ENCODE measurements at regions not wholly inside any gene's neighbourhood (a gene's known extent, or its start where the extent isn't known, plus 50 kb on each side); places are given as distances from the start of the nearest gene placed in this dataset.

DNA sequence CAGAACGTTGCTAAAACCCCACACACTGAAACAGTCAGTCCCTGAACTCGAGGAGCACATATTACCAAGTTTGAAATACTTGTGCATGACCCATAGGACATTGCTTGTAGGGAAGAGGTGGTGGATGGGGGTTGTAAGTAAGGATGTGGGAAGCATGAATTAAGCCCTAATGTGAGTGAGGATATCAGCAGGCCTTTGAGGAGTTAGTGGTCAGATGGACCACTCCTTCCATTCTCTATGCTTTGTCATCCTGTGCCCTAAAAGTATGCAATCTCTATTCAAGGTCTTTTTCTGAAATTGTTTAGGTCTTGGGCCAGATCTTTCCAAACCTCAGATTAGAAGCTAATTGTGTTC is 70.9 kb upstream of the SAMSN1 start:
- Histone ChIP-seq H3K9me3 (ENCODE audit: control insufficient read depth, low read depth, low read length) (no peaks in the 10 kb centered on the region), H4K20me1 (ENCODE audit: control insufficient read depth, extremely low read depth, insufficient read depth, low read length) (no peaks in the 10 kb centered on the region), H3K4me3 (ENCODE audit: control insufficient read depth in 2 of 3, extremely low read depth in 1 of 3, insufficient read depth in 2 of 3, low read depth in 1 of 3, low read length in 3 of 3) (no peak overlapping the region), H3K36me3 (ENCODE audit: control insufficient read depth in 2 of 2, extremely low read depth in 1 of 2, insufficient read depth in 2 of 2, low read length in 2 of 2) (no peaks in the 10 kb centered on the region), H3K9me1 (ENCODE audit: control insufficient read depth, extremely low read depth, insufficient read depth, low read length) (no peaks in the 10 kb centered on the region), H3K9ac (ENCODE audit: control insufficient read depth, extremely low read depth, insufficient read depth, low read length) (no peak overlapping the region), H2AFZ (ENCODE audit: control insufficient read depth, low read length) (no peak overlapping the region), H3K27ac (ENCODE audit: control insufficient read depth, insufficient read depth, low read length) (no peak overlapping the region), H3K79me2 (ENCODE audit: control insufficient read depth, insufficient read depth, low read length) (no peaks in the 10 kb centered on the region), H3K4me1 (ENCODE audit: control insufficient read depth, extremely low read depth, insufficient read depth, low read length) (no peaks in the 10 kb centered on the region), H3K27me3 (ENCODE audit: control insufficient read depth, extremely low read depth, insufficient read depth, low read length) (no peaks in the 10 kb centered on the region), H3K4me2 (ENCODE audit: control insufficient read depth, extremely low read depth, insufficient read depth, low read depth, low read length) (no peak overlapping the region)
- dilution Hi-C loops (cut with MboI; ENCODE audit: extremely low pct_ligation_motif_present, low sequenced_read_pairs) = no loop called here
- TF ChIP-seq, protein P1, sequence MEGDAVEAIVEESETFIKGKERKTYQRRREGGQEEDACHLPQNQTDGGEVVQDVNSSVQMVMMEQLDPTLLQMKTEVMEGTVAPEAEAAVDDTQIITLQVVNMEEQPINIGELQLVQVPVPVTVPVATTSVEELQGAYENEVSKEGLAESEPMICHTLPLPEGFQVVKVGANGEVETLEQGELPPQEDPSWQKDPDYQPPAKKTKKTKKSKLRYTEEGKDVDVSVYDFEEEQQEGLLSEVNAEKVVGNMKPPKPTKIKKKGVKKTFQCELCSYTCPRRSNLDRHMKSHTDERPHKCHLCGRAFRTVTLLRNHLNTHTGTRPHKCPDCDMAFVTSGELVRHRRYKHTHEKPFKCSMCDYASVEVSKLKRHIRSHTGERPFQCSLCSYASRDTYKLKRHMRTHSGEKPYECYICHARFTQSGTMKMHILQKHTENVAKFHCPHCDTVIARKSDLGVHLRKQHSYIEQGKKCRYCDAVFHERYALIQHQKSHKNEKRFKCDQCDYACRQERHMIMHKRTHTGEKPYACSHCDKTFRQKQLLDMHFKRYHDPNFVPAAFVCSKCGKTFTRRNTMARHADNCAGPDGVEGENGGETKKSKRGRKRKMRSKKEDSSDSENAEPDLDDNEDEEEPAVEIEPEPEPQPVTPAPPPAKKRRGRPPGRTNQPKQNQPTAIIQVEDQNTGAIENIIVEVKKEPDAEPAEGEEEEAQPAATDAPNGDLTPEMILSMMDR (optimal IDR thresholded peaks at IDR 0.05 in 1 of 3, IDR thresholded peaks at IDR 0.05 in 1 of 3, conservative IDR thresholded peaks at IDR 0.05 in 1 of 3; ENCODE audit: extremely low read depth in 1 of 3, insufficient read depth in 2 of 3, low read length in 3 of 3) = no peak
- TF ChIP-seq EZH2 (IDR thresholded peaks at IDR 0.05; ENCODE audit: low read length) = no peak
- DNase-seq (ENCODE audit: low read depth, low spot score) = no peak
- no peak for FAIRE-seq

GRCh38 chr21:14616380-14617039 is 70.4 kb upstream of the SAMSN1 start:
- H3K27me3 ChIP-seq (ENCODE audit: control insufficient read depth, extremely low read depth, insufficient read depth, low read length) = no peaks in the 10 kb centered on the region
- no peaks in the 10 kb centered on the region for H3K79me2 ChIP-seq (ENCODE audit: control insufficient read depth, insufficient read depth, low read length)
- H2AFZ ChIP-seq (ENCODE audit: control insufficient read depth, low read length) = no peak overlapping the region
- H3K27ac ChIP-seq (ENCODE audit: control insufficient read depth, insufficient read depth, low read length) = no peak overlapping the region
- H3K9me1 ChIP-seq (ENCODE audit: control insufficient read depth, extremely low read depth, insufficient read depth, low read length) = no peaks in the 10 kb centered on the region
- no peaks in the 10 kb centered on the region for H4K20me1 ChIP-seq (ENCODE audit: control insufficient read depth, extremely low read depth, insufficient read depth, low read length)
- dilution Hi-C loops (cut with MboI; ENCODE audit: extremely low pct_ligation_motif_present, low sequenced_read_pairs) = no loop called here
- no peaks in the 10 kb centered on the region for H3K4me1 ChIP-seq (ENCODE audit: control insufficient read depth, extremely low read depth, insufficient read depth, low read length)
- H3K9me3 ChIP-seq (ENCODE audit: control insufficient read depth, low read depth, low read length) = no peaks in the 10 kb centered on the region
- no peak overlapping the region for H3K4me3 ChIP-seq (ENCODE audit: control insufficient read depth in 2 of 3, extremely low read depth in 1 of 3, insufficient read depth in 2 of 3, low read depth in 1 of 3, low read length in 3 of 3)
- no peak overlapping the region for H3K4me2 ChIP-seq (ENCODE audit: control insufficient read depth, extremely low read depth, insufficient read depth, low read depth, low read length)
- no peak overlapping the region for H3K9ac ChIP-seq (ENCODE audit: control insufficient read depth, extremely low read depth, insufficient read depth, low read length)
- FAIRE-seq (no peak), DNase-seq (ENCODE audit: low read depth, low spot score) (no peak)
- no peaks in the 10 kb centered on the region for H3K36me3 ChIP-seq (ENCODE audit: control insufficient read depth in 2 of 2, extremely low read depth in 1 of 2, insufficient read depth in 2 of 2, low read length in 2 of 2)
- no peak for TF ChIP-seq EZH2 (IDR thresholded peaks at IDR 0.05; ENCODE audit: low read length)
- TF ChIP-seq, protein P1 (optimal IDR thresholded peaks at IDR 0.05 in 1 of 3, IDR thresholded peaks at IDR 0.05 in 1 of 3, conservative IDR thresholded peaks at IDR 0.05 in 1 of 3; ENCODE audit: extremely low read depth in 1 of 3, insufficient read depth in 2 of 3, low read length in 3 of 3) = no peak
